Stimulated activated CD4-positive, alpha-beta T cell treated with anti-CD3 and anti-CD28 coated beads, Interleukin-1b, Interleukin-23, amount 100 ng/mL, for 24 hours (primary cell): ENCODE measurements at regions not wholly inside any gene's neighbourhood (a gene's known extent, or its start where the extent isn't known, plus 50 kb on each side); places are given as distances from the start of the nearest gene placed in this dataset.

Source experiments
- DNase-seq, 4 experiments: peaks; one replicate each; pipeline ENCODE4 v3.0.0-alpha.2; 2020; ENCODE audit warnings: low read depth in 4 of 4, low spot score in 1 of 4

DNA sequence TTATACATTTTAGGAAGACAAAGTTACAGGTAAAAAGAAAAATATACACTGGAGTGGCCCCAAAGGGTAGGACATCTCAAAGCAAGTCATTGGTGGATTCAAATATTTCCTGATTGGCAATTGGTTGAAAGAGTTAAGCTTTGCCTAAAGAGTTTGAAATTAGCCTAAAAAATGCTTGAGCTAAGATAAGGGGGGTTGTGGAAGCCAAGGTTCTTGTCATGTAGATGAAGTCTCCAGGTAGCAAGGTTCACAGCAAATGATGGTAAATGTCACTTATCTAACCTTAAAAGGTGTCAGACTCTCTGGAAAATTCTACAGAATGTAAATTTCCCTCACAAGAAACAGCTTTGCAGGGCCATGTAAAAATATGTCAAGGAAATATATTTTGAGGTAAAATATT is 596.7 kb downstream of the FAT4 start:
- no peak for DNase-seq

DNA sequence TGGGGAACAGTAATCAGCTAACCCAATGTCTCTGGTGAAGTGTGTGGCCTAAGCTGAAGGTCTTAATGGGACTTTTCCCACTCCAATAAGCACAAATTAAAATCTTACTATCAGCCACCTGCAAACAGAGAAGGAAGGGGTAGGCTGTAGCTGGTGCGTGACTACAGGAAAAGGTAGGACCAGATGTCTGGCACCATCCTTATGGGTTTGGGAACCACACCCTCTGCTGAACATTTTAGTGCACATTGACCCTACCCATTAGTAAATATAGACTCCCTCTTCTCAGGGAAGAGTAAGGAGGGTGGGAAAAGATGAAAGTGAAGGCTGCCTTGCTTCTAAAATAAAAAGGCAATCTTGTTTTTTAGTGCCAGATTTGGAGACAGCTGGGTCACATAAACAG is 602.8 kb downstream of the FAT4 start:
- DNase-seq: no peak

DNA sequence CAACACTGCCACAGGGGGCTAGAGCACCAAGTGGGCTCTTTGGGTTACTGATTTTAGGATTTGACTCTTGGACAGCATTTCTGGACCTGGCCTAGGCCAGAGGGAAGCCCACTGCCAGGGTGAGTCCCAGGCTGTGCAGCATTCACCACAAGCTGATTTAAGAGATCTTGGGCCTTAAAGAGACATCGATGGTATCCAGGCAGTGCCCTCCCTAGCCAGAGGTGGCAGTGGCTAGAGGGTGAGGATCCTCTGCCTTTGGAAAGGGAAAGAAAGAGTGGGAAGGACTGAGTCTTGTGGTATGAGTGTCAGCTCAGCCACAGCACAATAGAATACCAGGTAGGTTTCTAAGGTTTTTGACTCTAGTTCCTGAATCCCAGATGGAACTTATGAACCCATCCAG is 613.9 kb downstream of the FAT4 start:
- no peak for DNase-seq

DNA sequence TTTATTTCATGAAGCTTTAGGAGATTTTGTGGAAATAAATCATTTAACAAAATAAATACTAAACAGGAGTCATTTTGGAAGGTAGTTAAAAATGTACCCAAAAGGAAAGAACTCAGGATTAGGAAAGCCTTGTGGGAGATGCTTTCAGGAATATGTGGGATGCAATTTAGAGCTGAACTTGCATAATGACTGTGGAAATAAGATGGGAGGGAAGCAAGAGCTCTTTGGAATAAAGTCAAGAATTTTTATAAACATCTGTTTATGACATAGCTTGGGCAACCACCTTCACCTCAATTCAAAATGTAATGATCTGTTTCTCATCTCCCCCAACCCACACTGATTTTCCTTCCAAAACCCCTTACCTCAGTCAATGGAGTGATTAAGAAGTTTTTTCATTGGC is 623.8 kb downstream of the FAT4 start:
- DNase-seq: no peak

DNA sequence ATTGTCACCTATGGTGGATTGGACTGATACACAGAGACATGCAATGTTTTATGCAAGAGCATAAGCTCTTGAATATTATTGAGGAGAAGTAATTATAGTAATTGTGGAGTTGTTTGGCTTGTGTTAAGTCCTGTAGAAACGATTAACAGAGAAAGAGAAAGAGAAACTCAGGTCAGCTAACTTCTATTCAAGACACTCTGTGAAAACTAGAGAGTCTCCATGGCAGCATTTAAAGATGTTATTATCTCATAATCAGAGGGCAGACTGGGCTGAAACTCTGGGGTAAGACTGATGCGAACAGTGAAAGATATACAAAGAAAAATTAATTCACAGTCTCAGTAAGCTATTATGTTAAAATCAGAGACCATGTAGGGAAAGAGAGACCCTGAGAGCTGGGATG is 625.7 kb downstream of the FAT4 start:
- DNase-seq: no peak

DNA sequence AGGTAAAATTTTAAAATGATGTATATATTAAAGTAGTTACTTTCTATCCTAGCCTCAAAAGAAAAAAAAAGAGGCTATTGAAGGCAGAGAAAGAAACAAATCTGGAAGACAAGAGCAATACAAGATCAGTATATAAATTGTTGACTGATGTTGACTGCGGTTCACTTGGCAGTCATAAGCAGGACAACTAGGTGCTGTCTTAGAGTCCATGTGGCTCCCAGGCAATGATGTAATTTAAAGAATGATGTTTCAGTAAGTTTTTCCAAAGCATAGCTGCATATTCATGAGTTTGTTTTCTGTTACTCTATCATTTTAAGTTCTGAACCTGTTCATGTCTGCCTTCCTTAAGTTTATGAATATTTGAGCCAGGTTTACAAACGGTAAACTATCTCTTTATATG is 630.2 kb downstream of the FAT4 start:
- DNase-seq: no peak

DNA sequence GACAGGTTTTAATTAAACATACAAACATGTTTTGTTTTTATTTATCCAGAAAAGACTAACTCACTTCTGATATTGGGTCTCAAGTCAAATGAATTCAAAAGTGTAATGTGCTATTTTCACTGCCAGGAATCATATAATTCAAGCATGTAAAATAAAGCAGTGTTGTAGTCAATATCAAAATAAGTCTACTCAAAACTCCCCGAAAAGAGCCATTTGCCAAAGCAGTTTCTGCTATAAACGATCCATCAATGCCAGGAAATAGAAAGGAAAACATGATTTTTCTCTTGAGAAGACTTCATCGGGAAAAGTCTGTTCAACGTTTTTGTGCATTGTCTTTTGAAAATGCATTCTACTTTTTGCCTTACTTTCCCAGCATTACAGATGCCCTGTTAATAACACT is 633.3 kb downstream of the FAT4 start:
- no peak for DNase-seq

DNA sequence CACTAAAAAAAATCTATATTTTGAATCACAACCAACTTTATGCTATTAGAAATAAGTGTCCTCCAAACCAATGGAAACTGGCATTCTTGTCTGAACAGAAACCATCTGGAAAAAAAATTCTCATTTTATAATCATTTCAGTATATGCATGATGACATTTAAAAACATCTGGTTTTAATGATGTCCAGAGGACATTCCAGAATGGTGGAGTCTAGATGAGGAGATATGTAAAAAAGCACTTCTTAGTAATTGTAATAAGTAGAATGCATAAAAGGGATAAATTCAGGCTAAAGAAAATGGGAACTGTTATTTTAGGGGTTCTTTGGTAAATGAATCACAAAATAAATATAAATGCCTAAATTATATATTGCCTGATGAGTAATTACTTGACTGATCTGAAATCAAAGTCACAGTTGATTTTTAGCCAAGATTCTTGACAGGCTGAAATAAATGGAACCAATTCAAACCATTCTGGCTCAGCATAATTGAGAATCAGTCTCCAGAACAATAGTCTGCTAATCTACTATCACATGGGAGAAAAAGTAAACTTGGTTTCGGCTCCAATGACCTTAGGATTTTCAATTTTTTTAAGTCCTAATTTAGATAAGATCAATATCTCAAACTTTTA is 636.6 kb downstream of the FAT4 start:
- no peak for DNase-seq

DNA sequence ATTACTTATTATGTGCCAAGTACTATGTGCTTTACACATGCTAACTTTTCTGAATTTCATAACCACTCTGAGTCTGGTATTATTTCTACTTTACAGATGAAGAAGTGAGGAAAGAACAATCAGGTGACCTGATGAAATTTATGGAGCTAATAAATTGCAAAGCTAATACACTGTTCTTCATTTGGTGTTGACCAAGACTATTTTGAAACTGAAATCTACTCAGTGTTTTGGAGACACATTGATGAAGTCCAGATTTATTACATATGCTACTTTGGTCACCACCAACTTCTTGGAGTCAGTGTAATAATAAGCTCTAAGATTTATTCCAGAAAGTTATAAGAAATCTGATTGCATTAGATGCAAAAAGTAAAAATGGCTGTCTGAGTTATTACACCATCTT is 637.9 kb downstream of the FAT4 start:
- no peak for DNase-seq

DNA sequence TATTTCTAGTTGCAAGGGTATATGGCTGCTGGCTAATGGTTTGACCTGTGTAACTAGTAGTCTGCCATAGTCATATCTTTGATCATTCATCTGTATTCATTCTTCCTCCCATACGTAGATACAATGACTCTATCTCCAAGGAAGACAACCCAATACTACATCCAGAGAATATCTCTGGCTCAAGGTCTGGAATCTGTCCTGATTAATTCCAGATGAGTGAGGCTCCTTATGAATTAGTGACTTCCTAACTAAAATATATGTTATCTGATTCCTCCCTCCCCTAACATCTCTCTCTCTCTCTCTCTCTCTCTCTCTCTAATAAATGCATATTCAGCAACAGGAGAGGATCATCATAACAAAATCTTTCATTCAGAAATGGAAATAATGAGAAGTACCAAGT is 641.5 kb downstream of the FAT4 start:
- DNase-seq: no peak

DNA sequence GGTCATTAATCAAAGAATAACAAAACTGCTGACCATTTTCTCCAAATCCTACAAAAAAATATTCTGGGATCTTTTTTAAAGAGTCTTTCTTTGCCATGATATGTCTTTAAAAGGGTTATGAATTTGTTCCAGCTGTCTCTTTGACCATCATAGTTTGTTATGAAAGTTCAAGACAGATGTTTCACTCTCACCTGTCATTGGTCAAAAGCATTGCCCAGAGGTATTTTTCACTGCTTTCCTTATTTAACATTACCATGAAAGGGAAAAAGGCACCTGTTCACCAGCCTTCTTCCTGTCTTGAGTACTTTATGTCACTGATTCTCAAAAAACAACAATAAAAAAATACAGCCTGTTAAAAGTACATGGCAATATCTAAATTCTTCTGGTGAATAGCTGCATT is 643.8 kb downstream of the FAT4 start:
- DNase-seq: no peak

DNA sequence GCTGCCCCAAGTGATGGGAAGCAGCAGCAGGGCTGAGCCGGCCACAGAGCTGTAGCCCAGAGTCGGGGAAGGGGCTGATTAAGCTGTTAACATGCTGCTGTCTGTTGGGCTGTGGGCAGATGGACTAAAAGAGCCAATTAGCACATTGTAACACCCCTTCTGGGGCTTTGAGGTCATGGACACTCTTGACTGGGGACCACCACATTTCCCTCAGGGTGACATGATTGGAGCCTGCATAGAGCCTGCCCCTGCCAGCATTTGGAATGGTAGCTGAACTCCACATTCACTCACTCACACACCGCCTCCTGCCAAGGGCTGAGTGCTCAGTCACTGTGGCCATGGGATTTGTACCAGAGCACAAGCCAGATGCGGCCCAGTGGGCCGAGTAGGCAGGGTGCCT is 646.9 kb downstream of the FAT4 start:
- DNase-seq: no peak

DNA sequence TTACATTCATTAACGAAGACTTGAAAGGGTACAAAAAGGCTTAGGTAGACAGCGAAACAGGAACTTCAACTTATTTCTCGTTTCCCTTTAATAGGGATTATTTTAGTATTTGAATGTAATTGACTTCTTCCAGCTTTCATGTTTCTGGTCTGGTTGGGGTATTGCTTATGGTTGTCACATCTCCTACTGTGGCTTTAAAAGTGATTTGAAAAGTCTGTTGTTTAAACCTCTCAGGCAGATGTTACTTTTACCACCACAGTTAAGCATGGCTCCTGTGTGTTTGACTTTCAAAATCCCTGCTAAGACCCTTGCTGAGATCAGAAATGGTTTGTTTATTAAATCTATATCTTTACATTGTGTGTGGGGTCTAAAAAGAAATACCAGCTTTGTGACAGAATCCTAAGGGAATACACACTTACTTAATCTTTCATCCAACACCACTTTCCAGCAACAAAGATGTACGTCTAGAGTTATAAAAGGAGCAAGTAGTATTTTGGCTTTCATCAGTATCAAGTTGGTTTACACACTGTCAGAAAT is 661.2 kb downstream of the FAT4 start:
- no peak for DNase-seq

DNA sequence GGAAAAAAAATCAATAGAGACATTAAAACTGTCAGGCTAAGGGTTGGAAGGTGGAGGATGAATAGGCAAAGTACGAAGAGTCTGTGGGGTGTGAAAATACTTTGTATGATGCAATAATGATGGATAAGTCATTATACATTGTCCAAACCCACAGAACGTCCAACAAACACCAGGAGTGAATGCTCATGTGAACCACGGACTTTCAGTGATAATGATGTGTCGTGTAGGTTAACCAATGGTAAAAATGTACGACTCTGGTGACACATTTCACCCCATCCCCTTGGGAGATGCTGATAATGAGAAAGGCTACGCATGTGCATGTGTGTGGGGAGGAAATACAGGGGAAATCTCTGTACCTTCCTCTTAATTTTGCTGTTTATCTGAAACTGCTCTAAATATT is 665.2 kb downstream of the FAT4 start:
- DNase-seq: no peak

DNA sequence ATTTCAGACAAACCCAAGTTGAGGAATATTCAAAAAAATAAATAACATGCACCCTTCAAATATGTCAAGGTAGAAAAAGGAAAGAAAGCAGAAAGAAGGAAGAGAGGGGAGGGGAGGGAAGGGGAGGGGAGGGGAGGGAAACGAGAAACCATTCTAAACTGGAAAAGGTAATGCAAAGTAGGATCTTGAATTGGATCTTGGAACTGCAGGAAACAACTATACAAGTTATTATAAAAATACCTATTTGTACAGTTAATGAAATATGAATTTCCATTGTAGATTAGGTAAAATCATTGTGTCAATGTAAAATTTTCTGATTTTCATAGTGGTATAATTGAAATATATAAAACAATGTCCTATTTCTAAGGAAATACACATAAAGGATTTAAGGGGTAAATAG is 668.4 kb downstream of the FAT4 start:
- DNase-seq: no peak

DNA sequence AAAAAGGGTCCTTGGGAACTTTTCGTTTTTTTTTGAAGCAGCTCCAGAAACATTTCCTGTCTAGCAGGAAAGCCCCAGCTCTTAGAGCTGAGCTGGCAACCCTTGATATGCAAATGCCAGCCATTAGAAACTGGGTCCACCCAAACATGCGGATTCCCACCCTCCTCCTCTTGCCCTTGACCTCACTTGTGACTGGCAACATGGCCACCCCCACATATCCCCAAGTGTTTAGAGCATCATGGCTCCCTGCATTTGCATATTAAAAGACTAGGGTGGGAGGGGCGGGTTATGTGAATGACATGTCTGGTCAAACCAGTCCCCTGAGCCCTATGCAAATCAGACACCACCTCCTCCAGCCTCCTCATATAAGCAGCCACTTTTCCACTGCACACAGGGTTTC is 671.1 kb downstream of the FAT4 start:
- no peak for DNase-seq

DNA sequence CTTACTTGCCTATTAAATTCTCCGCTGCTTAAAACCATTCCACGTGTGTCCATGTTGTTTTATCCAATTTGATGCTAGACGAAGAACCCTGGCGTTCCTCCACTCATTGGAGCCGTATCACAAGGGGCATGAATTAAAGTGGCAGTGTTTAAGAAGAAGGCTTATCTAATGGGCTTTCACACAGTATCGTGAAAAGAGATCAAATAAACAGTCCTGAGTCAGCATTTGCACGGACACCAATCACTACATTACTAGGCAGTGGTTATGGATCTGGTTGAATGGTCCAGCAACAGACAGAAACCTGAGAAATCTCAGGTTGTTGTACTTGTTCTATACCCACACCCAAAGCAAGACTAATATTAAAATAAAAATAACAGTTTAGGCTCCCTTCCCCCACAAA is 671.6 kb downstream of the FAT4 start:
- no peak for DNase-seq

DNA sequence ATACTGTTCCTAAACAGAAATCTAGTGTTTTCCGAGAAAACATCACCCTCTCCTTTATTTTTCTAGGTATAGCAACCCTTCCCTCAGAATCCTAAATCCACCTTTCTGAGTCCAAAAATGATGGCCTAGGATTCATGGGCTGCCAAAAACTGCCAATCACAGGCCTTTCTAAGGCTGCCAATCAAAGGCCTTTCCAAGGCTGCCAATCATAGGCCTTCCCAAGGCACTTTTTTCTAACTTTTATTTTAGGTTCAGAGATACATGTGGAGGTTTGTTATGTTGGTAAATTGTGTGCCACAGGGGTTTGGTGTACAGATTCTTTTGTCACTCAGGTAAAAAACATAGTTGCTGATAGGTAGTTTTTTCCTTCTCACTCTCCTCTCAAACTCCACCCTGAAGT is 673.7 kb downstream of the FAT4 start:
- no peak for DNase-seq

DNA sequence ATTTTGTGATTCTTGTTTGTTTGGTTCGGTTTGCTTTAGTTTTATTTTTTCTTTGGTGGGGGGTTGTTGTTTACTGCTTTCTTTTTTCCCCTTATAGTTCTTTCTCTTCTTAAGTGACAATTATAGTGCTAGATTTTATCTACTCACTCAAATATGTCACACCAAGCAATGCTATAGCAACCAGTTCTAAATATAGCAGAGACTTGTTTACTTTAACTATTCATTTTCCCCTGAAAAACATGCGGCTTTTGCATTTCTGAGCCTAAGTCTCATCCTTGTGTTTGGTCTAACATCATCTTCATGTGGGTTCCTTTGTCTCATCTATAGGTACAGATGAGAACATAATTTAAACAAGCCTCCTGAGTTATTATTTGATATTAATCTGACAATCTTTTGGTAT is 676.6 kb downstream of the FAT4 start:
- no peak for DNase-seq

DNA sequence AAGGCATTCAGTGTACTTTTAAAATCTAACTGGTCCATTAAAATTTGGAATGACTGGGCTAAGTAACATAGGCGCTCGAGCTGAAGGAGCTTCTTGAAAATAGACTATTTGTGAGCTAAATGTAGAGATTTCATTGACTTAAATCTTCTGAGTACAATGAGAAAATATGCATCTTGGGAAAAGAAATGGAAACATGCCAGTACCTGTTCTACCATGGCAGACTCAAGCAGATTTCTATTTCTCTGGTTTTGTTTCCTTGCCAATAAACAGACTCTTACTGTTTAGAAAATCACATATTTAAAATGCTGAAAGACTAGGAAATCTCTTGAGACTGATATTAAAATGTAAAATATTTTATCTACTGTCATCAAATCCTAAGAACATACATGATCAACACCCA is 678.1 kb downstream of the FAT4 start:
- no peak for DNase-seq

DNA sequence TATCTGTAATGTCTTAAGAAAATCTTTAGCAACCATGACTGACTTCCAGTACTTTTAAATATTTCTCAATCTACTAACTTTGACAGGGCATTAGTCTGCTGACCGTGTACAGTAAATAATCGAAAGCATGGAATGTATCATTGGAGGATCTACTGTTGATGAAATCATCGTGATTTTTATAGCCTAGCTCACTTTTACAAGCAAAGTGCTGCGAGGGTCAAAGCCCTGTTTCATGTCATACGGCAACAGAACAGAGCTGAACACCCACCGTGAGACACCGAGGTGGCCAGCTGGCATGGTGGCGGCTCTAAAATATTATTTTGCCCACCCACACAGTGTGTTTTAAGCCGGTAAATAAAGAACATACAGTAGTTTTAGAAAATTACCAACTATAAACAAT is 679.3 kb downstream of the FAT4 start:
- DNase-seq: no peak

DNA sequence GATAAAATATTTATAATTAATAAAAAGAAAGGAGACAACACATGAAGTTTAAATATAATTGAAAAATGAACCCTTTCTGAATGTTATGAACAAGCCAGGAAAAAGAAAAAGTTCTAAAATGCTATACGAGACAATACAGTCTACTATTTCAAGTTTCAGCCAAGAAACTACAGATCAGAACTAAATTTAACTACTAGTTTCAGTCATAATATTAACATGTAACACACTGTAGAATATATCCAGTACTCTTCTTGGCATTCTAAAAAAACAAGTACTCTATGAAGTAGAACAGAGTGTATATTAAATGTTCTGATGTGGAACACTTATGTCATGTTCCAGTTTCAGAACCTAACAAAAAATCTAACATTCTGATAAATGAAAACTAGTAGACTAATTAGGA is 679.7 kb downstream of the FAT4 start:
- no peak for DNase-seq

DNA sequence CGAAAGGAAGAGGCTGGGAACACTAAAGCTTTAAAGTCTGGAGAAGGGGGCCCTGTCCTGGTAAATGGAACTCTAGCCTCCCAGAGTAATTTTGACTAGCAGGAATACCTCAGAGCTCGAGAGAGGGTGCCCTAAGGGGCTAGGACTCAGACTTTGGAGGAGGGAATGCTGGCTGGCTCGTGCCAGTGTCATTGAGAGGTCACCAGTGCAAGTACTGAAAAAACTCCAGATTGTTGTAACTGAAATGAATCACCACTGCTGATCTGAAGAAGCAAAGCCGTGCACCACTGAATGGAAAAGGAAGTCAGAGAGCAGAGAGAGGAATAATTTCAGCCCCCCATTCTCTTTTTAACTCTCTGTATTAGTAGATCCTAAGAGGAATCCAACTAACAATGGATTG is 690.2 kb downstream of the FAT4 start:
- no peak for DNase-seq

DNA sequence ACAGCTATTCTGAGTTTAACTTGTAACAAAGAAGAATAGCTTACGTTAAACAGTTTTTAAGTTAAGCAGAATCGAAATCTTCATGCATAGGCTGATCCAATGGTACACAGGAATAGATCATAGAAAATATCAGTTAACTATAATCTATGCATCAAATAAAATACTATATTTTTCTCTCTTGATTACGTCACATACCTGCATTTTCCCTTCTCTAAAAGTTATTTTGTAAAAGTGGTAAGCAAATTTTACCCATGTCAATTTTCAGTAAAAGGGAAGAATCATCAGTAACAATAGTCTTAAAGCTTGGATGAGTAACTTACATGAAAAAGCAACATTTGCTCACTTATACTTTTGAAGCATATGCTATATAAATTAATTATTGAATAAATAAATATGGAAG is 692.4 kb downstream of the FAT4 start:
- DNase-seq: no peak
